T-helper 9 cell (primary cell): ENCODE measurements at regions not wholly inside any gene's neighbourhood (a gene's known extent, or its start where the extent isn't known, plus 50 kb on each side); places are given as distances from the start of the nearest gene placed in this dataset.

Experiments used
- DNase-seq: peaks from one replicate; pipeline ENCODE4 v3.0.0-alpha.2; 2020

DNA sequence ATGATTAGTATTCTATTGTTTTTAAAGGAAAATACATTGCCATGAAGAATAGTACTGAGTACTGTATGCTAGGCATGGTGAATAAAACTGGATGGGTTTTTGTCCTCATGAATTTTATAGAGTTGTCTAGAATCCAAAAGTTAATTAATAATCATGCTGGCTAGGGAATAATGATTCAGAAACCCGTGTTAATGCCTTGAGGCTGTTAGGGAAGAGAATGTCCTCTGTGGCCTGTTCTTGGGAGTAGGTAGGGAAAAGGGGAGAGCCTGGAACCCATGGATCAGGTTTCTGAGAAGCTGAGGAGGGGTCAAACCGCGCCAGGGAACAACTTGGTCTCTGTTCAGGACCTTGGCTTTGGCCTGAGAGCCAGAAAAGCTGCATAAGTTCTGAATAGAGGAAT lies 1376.3 kb upstream of the SLC10A2 start:
- no peak for DNase-seq

DNA sequence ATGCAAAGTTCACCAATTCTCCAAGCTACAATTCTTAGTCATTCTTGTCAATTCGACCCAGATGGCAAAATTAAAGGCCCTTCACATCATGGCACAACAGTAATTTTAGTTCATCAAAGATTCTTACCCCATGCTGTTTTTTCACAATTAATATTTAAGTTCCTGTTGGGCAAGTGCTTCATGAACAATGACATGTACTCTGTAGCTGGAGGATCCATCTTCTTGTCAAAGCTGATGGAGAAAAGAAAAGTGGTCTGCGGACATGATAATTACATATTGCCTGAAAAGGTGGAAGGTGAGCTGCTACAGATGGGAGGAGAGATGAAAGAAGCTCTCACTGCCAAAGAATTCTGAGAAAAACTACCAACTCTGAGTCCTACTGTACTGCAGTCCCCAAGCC lies 1370.3 kb upstream of the SLC10A2 start:
- no peak for DNase-seq

GRCh38 chr13:104431895-104432294 lies 1365.7 kb upstream of the SLC10A2 start:
- DNase-seq, result no peak

GRCh38 chr13:104426435-104426834 lies 1360.2 kb upstream of the SLC10A2 start:
- DNase-seq, result no peak

- no peak for DNase-seq
Observed at GRCh38 chr13:104422668-104423067, 1356.5 kb upstream of the SLC10A2 start.

DNA sequence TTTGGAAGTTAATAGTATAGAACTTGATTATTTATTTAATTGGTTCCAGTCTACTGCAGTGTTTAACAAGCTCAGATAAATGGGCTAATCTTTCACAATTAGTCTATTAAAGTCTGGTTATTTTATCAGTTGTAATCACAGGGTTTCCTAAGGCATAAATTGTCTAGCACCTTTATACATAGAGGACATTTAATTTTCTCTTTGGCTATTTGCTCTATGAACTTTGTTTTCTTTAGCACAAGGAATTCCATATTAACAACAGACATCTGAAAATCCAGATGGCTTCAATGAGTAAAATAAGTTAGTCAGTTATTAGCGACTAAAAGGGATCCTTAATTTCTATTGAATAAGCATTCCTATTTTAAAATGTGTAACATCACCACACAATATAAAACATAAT lies 1350.8 kb upstream of the SLC10A2 start:
- DNase-seq, result no peak

GRCh38 chr13:104414771-104415170 lies 1348.6 kb upstream of the SLC10A2 start:
- no peak for DNase-seq

DNA sequence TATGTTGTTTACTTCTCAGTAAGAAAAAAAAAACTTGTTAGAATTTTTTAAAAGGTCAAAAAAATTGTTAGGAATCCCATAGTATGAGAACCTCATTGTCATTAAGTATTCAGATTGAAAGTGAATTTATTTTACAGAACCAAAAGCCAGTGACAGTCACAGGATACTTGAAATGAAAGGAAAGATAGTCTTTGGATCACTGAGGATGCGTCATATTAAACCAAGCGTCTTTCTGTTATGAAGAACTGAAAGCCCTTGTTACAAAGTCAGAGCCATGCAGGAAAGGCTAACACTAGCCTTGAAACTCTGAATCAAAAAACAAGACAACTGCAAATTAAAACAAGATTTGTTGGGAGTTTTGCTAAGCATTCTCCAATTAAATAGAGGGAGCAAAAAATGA lies 1348.0 kb upstream of the SLC10A2 start:
- DNase-seq, result no peak

DNA sequence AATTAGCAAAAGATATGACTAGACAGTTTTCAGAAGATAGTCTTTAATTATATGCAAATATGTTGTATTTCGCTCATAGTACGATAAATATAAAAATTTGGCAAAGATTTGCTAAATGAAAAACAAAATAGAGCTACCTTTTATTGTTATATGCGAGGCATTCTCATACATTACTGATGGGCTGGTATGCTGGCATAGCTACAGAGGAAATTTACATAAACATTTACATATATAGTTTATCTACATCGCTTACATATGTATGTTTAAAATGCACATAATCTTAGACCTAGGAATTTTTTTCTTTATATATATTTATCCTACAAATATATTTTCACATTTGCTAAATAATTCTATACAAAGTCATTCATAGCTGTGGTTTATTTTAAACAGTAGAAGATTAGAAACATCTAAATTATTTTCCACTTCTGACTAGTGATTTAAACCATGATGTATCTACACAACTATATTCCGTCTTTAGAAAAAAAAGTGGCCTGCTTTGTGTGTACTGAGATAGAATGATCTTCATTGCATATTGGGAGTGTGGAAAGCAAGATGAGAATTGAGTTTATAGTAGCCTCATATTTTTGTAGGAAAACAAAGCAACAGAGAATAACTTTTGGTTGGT lies 1345.0 kb upstream of the SLC10A2 start:
- no peak for DNase-seq

DNA sequence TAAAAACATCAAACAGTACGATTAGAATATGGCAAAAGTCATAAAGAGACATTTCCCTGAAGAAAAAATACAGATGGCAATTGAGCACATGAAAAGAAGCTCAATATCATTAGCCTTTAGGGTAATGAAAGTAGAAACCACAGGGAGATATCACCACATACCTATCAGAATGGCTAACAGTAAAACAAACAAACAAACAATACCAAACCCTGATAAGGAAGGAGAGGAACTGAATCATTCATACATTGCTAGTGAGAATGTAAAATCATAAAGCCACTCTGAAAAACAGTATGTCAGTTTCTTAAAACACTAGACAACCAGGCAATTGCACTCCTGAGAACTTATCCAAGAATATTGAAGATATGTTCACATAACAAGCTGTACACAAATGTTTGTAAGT lies 1342.5 kb upstream of the SLC10A2 start:
- no peak for DNase-seq

DNA sequence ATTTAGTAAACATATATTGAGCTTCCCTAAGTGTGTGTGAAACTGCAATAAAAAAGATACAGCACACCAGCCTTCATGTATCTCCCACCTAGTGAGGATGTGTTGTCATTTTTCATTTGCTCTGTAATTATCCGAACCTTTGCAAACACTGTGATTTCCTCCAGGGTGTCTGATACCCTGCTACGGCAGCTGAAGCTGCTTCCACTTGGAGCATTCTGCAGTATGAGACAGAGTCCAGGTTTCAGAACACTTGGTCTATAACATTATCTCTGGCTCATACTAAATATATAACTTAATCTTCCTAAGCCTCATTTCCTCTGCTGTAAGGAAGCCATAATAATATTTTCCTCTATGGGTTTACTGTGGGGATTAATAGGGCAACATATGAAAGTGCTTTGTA lies 1338.1 kb upstream of the SLC10A2 start:
- DNase-seq, result no peak

- no peak for DNase-seq
Observed at GRCh38 chr13:104389691-104390090, 1323.5 kb upstream of the SLC10A2 start.

DNA sequence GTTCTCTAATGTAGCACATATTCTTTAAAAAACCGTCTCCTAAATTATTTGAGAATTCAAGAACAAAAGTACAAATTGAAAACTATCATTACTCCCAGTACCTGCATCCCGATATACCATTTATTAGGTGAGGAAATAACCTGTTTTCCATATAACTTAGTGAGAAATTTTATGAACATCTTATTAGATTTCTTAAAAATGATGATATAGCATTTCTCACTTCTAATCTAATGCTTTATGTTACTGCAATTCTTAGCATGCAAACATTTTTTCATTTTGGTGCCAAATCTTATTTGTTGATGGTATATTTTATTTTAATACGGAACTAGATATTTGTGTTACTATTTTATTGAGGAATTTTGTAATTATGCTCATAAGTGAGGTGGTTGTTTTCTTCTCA lies 1321.3 kb upstream of the SLC10A2 start:
- no peak for DNase-seq

DNA sequence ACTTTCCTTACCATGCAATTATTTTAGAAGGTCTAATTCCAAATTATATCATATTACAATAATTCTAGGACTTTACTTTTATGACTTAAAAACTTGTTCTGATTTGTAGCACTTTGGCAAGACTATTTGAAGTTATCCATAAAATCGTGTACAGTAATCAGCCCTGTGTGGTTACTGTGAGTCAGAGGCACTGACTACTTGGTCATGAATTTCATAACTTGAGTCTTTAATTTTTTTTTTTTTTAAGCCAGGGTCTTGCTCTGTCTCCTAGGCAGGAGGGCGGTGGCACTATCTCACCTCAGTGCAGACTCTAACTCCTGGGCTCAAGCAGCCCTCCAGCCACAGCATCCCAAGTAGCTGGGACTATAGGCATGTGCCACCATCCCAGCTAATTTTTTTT lies 1319.2 kb upstream of the SLC10A2 start:
- no peak for DNase-seq

DNA sequence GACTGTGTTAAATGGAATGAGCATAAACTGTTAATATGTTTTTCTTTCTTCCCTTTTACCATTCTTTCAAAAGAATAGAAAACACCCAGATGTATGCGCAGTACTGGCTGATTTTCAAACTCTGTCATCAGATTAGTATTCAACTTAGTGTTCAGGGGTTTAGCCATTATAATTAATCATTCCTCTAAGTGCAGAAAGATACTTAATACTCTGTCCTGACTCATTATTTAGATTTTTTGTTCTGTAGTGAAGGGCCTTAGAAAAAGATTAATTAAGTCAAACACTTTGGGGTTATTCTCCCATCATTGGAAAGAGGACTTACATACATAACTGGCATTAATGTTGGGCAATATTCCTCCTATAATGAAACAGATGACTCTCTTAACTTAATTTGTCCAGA lies 1316.7 kb upstream of the SLC10A2 start:
- no peak for DNase-seq

- DNase-seq, result no peak
Observed at GRCh38 chr13:104376588-104376987, 1310.4 kb upstream of the SLC10A2 start.

DNA sequence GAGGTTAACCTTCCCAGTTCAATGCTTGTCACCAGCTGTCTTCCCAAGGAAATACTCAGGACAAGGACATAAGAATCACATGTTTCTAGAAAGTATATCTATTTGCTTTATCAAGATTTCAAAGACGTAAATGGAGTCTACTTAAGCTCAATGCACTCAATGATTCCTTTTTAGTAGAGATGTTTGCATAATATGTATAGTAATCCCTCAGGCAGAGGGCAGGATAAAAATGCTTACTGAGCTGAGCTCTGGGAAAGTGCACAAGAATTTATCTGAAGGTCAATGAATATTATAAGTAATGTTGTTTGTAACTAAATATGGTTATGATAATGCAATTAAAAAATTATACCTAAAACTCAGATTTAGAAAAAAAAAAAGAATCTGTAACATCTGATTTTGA lies 1309.4 kb upstream of the SLC10A2 start:
- no peak for DNase-seq

DNA sequence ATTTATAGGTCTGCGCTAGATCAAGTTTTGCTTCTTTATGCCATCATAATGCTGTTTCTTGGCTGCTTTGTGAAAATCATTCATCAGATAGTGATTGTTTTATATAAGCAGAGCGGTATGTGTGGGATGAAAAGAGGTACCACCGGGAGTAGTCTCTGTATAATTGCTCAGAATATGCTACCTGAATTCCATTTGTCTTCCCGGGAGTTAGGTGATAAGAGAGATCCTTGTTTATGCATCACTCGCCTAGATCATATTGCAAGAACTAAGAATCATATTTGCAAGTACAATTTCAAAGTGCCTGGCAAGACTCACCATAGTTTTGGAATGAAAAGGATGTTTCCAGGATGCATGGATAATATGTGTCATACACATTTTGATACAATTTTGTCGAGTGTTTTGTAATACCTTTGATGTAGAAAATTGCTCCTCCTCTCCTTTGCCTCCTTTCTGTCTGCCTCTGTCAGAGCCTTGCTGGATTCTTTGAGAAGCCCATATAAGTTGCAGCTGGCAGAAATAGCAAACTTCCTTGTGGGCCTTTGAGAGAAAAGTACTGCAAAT lies 1306.0 kb upstream of the SLC10A2 start:
- DNase-seq, result no peak

DNA sequence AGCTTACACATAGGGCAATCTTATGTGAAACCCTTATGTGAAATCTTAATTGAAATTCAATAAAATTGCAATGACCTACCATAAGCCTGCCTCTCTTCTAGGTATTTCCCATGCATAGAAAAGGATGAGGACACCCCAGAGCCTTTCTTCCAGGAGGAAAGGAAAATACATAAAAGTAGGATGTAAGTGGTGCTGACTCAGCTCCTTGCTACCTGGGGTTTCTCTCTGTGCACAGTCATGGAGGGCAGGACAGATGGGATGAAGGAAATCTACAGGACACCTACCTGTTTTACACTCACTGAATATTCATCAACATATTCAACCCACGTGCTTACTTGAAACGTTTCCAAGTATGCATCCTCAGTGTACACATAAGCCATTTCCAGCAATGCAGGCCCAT lies 1299.2 kb upstream of the SLC10A2 start:
- DNase-seq, result no peak

DNA sequence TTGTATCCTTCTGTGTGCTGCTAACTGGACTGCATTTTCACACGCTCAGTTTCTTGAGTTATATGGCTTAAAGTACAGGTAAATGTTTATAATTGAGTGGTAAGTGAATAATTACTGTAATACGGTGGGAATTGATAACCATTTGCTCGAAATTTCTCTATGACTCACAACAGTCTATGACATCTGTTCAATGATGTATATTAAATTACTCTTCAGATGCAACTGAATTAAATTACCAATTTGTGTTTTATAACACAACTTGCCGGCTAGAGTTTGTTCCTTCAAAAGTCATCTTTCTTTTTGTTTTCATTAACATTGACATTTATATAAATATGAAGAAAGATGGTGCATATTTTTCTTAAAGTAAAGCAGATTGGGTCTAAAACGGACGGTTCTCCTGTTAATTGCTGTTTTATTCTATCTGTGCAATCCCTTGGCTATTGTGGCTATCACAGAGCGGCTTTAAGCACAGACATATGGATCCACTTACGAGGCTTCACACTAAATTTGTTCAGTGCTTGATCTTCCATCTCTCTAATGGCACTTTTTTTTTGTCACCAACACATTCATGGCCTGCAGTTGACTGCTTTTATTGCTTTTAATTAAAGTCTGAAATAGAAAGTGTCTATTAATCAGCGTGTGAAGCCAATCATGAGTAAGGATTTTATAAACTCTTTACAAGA lies 1291.6 kb upstream of the SLC10A2 start:
- DNase-seq, result no peak

DNA sequence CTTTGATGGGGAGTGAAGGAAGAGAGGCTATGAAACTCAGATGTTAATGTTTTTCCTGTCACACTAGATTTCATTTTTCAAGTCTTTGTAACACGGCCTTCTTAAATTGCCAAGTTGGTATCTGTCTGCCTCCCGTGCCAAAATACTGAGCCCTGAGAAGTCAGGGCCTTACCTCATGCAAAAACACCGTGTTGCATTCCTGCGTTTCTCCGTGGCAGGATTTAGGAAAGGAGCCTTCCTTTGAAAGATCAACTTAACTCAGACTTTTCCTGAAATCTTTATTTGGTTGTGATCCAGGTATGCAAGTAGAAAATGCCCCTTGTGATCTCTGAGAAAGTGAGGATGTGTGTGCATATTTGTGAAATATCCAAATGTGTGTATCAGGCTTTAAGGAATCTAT lies 1291.0 kb upstream of the SLC10A2 start:
- no peak for DNase-seq

- DNase-seq, result no peak
Observed at GRCh38 chr13:104355041-104355670, 1288.9 kb upstream of the SLC10A2 start.

GRCh38 chr13:104327211-104327610 lies 1261.0 kb upstream of the SLC10A2 start:
- no peak for DNase-seq

DNA sequence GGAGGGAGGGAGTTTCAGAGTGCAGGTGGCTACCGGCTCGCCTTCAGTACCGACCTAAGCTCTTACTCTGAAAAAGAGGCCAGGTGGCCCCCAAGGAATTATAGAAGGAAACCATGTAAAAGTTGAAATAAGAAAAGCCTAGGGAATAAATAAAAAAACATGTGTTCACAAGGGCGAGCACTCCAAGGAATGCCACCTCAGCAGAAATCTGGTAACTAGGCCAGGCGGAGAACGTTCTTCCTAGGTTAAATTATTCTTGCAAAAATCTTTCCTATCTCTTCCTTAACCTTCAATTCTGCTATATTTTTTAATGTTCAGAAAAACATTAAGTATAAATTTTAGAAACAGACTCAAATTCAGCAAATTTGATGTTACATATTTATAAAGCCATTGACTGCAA lies 1260.3 kb upstream of the SLC10A2 start:
- DNase-seq, result no peak
